ENCODE measurements at regions not wholly inside any gene's neighbourhood (a gene's known extent, or its start where the extent isn't known, plus 50 kb on each side); places are given as distances from the start of the nearest gene placed in this dataset.

GRCh38 chr2:120587279-120587996 is 148.2 kb upstream of the GLI2 start:
- Mint-ChIP-seq H3K4me3 (no peak overlapping the region), H3K4me1 (peaks cover 0 to 2% (median 0%) of the 10 kb centered on the region in 3 donors), H3K27me3 (peaks cover 38% of the 10 kb centered on the region), H3K27ac (no peak overlapping the region), H3K36me3 (no peaks in the 10 kb centered on the region), H3K9me3 (peaks cover 0 to 7% (median 5%) of the 10 kb centered on the region in 3 donors)

- Mint-ChIP-seq H3K4me3 (no peak overlapping the region), H3K9me3 (peaks cover 0 to 7% (median 4%) of the 10 kb centered on the region in 3 donors), H3K4me1 (peaks cover 0 to 2% (median 0%) of the 10 kb centered on the region in 3 donors), H3K36me3 (no peaks in the 10 kb centered on the region), H3K27me3 (peaks cover 37% of the 10 kb centered on the region), H3K27ac (no peak overlapping the region)
Observed at GRCh38 chr2:120587997-120588336, 147.7 kb upstream of the GLI2 start.

GRCh38 chr2:120589771-120590608 is 145.7 kb upstream of the GLI2 start:
- peaks cover 0 to 2% (median 0%) of the 10 kb centered on the region in 3 donors for H3K4me1 Mint-ChIP-seq
- H3K27me3 Mint-ChIP-seq = peaks cover 32% of the 10 kb centered on the region
- H3K9me3 Mint-ChIP-seq = peaks cover 0 to 6% (median 1%) of the 10 kb centered on the region in 3 donors
- H3K27ac Mint-ChIP-seq = peak overlapping the region in 1 of 3 donors; percentile 1
- H3K36me3 Mint-ChIP-seq = no peaks in the 10 kb centered on the region
- no peak overlapping the region for H3K4me3 Mint-ChIP-seq

- Mint-ChIP-seq H3K9me3 (peaks cover 0 to 2% (median 0%) of the 10 kb centered on the region in 3 donors), H3K4me1 (peaks cover 0 to 2% (median 0%) of the 10 kb centered on the region in 3 donors), H3K36me3 (no peaks in the 10 kb centered on the region), H3K27me3 (peaks cover 26% of the 10 kb centered on the region), H3K4me3 (no peak overlapping the region), H3K27ac (no peak overlapping the region)
Observed at GRCh38 chr2:120590841-120591240, 144.8 kb upstream of the GLI2 start.

GRCh38 chr2:120591572-120591971 is 144.1 kb upstream of the GLI2 start:
- no peak overlapping the region for H3K27ac Mint-ChIP-seq
- H3K36me3 Mint-ChIP-seq = no peaks in the 10 kb centered on the region
- H3K4me1 Mint-ChIP-seq = peaks cover 0 to 1% (median 0%) of the 10 kb centered on the region in 3 donors
- H3K9me3 Mint-ChIP-seq = peaks cover 0 to 2% (median 0%) of the 10 kb centered on the region in 3 donors
- no peak overlapping the region for H3K4me3 Mint-ChIP-seq
- H3K27me3 Mint-ChIP-seq = peaks cover 21% of the 10 kb centered on the region

GRCh38 chr2:120592084-120592483 is 143.6 kb upstream of the GLI2 start:
- no peaks in the 10 kb centered on the region for H3K36me3 Mint-ChIP-seq
- no peak overlapping the region for H3K4me3 Mint-ChIP-seq
- H3K27ac Mint-ChIP-seq = no peak overlapping the region
- H3K27me3 Mint-ChIP-seq = peaks cover 19% of the 10 kb centered on the region
- H3K9me3 Mint-ChIP-seq = no peaks in the 10 kb centered on the region
- no peaks in the 10 kb centered on the region for H3K4me1 Mint-ChIP-seq

GRCh38 chr2:120593921-120594686 is 141.6 kb upstream of the GLI2 start:
- Mint-ChIP-seq H3K27ac (no peak overlapping the region), H3K4me3 (no peak overlapping the region), H3K4me1 (no peaks in the 10 kb centered on the region), H3K9me3 (no peaks in the 10 kb centered on the region), H3K27me3 (peaks cover 7% of the 10 kb centered on the region), H3K36me3 (no peaks in the 10 kb centered on the region)

- no peak overlapping the region for H3K4me3 Mint-ChIP-seq
- no peaks in the 10 kb centered on the region for H3K9me3 Mint-ChIP-seq
- no peaks in the 10 kb centered on the region for H3K36me3 Mint-ChIP-seq
- no peaks in the 10 kb centered on the region for H3K4me1 Mint-ChIP-seq
- H3K27me3 Mint-ChIP-seq = peaks cover 3% of the 10 kb centered on the region
- no peak overlapping the region for H3K27ac Mint-ChIP-seq
Observed at GRCh38 chr2:120594856-120595685, 140.6 kb upstream of the GLI2 start.

GRCh38 chr2:120595739-120596138 is 139.9 kb upstream of the GLI2 start:
- H3K27ac Mint-ChIP-seq = peak overlapping the region in 1 of 3 donors; percentile 19
- peaks cover 3% of the 10 kb centered on the region for H3K27me3 Mint-ChIP-seq
- no peak overlapping the region for H3K4me3 Mint-ChIP-seq
- H3K9me3 Mint-ChIP-seq = no peaks in the 10 kb centered on the region
- no peaks in the 10 kb centered on the region for H3K36me3 Mint-ChIP-seq
- H3K4me1 Mint-ChIP-seq = no peaks in the 10 kb centered on the region

- Mint-ChIP-seq H3K36me3 (no peaks in the 10 kb centered on the region), H3K4me3 (peak overlapping the region in 1 of 4 donors; percentile 8), H3K9me3 (no peaks in the 10 kb centered on the region), H3K27me3 (peaks cover under 1% of the 10 kb centered on the region), H3K27ac (peak overlapping the region in 1 of 3 donors; percentile 19), H3K4me1 (no peaks in the 10 kb centered on the region)
Observed at GRCh38 chr2:120596191-120596811, 139.4 kb upstream of the GLI2 start.

GRCh38 chr2:120596990-120597594 is 138.6 kb upstream of the GLI2 start:
- H3K36me3 Mint-ChIP-seq = no peaks in the 10 kb centered on the region

GRCh38 chr2:120597595-120598193 is 138.0 kb upstream of the GLI2 start:
- no peak overlapping the region for H3K27ac Mint-ChIP-seq
- H3K9me3 Mint-ChIP-seq = no peaks in the 10 kb centered on the region
- no peaks in the 10 kb centered on the region for H3K27me3 Mint-ChIP-seq
- no peaks in the 10 kb centered on the region for H3K36me3 Mint-ChIP-seq
- H3K4me3 Mint-ChIP-seq = no peak overlapping the region
- H3K4me1 Mint-ChIP-seq = no peaks in the 10 kb centered on the region

More at GRCh38 chr2:120596990-120597594, 138.6 kb upstream of the GLI2 start:
- Mint-ChIP-seq H3K27me3 (no peaks in the 10 kb centered on the region), H3K4me1 (no peaks in the 10 kb centered on the region), H3K9me3 (no peaks in the 10 kb centered on the region), H3K4me3 (peak overlapping the region in 1 of 4 donors; percentile 27), H3K27ac (no peak overlapping the region)

- Mint-ChIP-seq H3K4me1 (no peaks in the 10 kb centered on the region), H3K9me3 (no peaks in the 10 kb centered on the region), H3K4me3 (no peak overlapping the region), H3K27me3 (no peaks in the 10 kb centered on the region), H3K36me3 (no peaks in the 10 kb centered on the region), H3K27ac (no peak overlapping the region)
Observed at GRCh38 chr2:120598416-120598815, 137.3 kb upstream of the GLI2 start.

Data from IgD-negative memory B cell (primary cell).